ENCODE measurements at regions not wholly inside any gene's neighbourhood (a gene's known extent, or its start where the extent isn't known, plus 50 kb on each side); places are given as distances from the start of the nearest gene placed in this dataset.

- TF ChIP-seq CTCF (IDR thresholded peaks at IDR 0.05; ENCODE audit: insufficient read depth in 1 of 2, low read depth in 1 of 2, low read length in 1 of 2, severe bottlenecking in 1 of 2, unreplicated experiment in 1 of 2), result no peak
- Histone ChIP-seq H3K36me3 (ENCODE audit: control insufficient read depth, insufficient read depth, low read length) (no peaks in the 10 kb centered on the region; the same call in 1 of the 2 replicates), H3K4me1 (peaks cover 25% of the 10 kb centered on the region), H3K9me3 (no peaks in the 10 kb centered on the region), H3K27me3 (replicated peaks; ENCODE audit: control insufficient read depth, insufficient read depth, low read length) (no peaks in the 10 kb centered on the region), H3K4me3 (ENCODE audit: low read depth, low read length) (no peak overlapping the region)
- Mint-ChIP-seq H3K27ac (ENCODE audit: unreplicated experiment) (no peak overlapping the region), H3K36me3 (ENCODE audit: insufficient read depth, unreplicated experiment) (no peaks in the 10 kb centered on the region), H3K4me1 (ENCODE audit: low read depth, unreplicated experiment) (no peaks in the 10 kb centered on the region), H3K27me3 (ENCODE audit: insufficient read depth, unreplicated experiment) (no peaks in the 10 kb centered on the region), H3K4me3 (ENCODE audit: unreplicated experiment) (no peak overlapping the region), H3K9me3 (ENCODE audit: unreplicated experiment) (no peaks in the 10 kb centered on the region)
- ChIA-PET CTCF (no interaction called here), POLR2A (no interaction called here)
- intact Hi-C loops (cut with micrococcal nuclease; ENCODE audit: unreplicated experiment), result no loop called here
- BruUV-seq (replicated peaks), result no TSS peak
- DNase-seq, result no peak
Observed at GRCh38 chr3:22568285-22568684, 634.8 kb upstream of the UBE2E2 start.

GRCh38 chr3:22569570-22569969 is 633.6 kb upstream of the UBE2E2 start:
- no peak for TF ChIP-seq CTCF (IDR thresholded peaks at IDR 0.05; ENCODE audit: insufficient read depth in 1 of 2, low read depth in 1 of 2, low read length in 1 of 2, severe bottlenecking in 1 of 2, unreplicated experiment in 1 of 2)
- Histone ChIP-seq H3K27me3 (replicated peaks; ENCODE audit: control insufficient read depth, insufficient read depth, low read length) (no peaks in the 10 kb centered on the region), H3K4me3 (ENCODE audit: low read depth, low read length) (no peak overlapping the region), H3K9me3 (no peaks in the 10 kb centered on the region), H3K4me1 (peaks cover 25% of the 10 kb centered on the region), H3K36me3 (ENCODE audit: control insufficient read depth, insufficient read depth, low read length) (no peaks in the 10 kb centered on the region; the same call in 1 of the 2 replicates)
- no peak overlapping the region for H3K4me3 Mint-ChIP-seq (ENCODE audit: unreplicated experiment)
- H3K27ac Mint-ChIP-seq (ENCODE audit: unreplicated experiment), result no peak overlapping the region
- H3K4me1 Mint-ChIP-seq (ENCODE audit: low read depth, unreplicated experiment), result no peaks in the 10 kb centered on the region
- intact Hi-C loops (cut with micrococcal nuclease; ENCODE audit: unreplicated experiment), result no loop called here
- peak; percentile 24 to 53 for DNase-seq
- BruUV-seq (replicated peaks), result no TSS peak
- no peaks in the 10 kb centered on the region for H3K9me3 Mint-ChIP-seq (ENCODE audit: unreplicated experiment)
- no peaks in the 10 kb centered on the region for H3K27me3 Mint-ChIP-seq (ENCODE audit: insufficient read depth, unreplicated experiment)
- H3K36me3 Mint-ChIP-seq (ENCODE audit: insufficient read depth, unreplicated experiment), result no peaks in the 10 kb centered on the region
- CTCF ChIA-PET, result interaction anchor here (0.6 kb wide), 1 partner anchor 38 kb away, joined by 4 read pairs; no protein-coding TSS in a partner anchor
- POLR2A ChIA-PET, result no interaction called here

- no peak for TF ChIP-seq CTCF (IDR thresholded peaks at IDR 0.05; ENCODE audit: insufficient read depth in 1 of 2, low read depth in 1 of 2, low read length in 1 of 2, severe bottlenecking in 1 of 2, unreplicated experiment in 1 of 2)
- intact Hi-C loops (cut with micrococcal nuclease; ENCODE audit: unreplicated experiment), result no loop called here
- Mint-ChIP-seq H3K27me3 (ENCODE audit: insufficient read depth, unreplicated experiment) (no peaks in the 10 kb centered on the region), H3K9me3 (ENCODE audit: unreplicated experiment) (no peaks in the 10 kb centered on the region), H3K27ac (ENCODE audit: unreplicated experiment) (no peak overlapping the region), H3K4me1 (ENCODE audit: low read depth, unreplicated experiment) (no peaks in the 10 kb centered on the region), H3K36me3 (ENCODE audit: insufficient read depth, unreplicated experiment) (no peaks in the 10 kb centered on the region), H3K4me3 (ENCODE audit: unreplicated experiment) (no peak overlapping the region)
- Histone ChIP-seq H3K4me1 (peaks cover 7% of the 10 kb centered on the region; the same call in 1 of the 2 replicates), H3K27me3 (replicated peaks; ENCODE audit: control insufficient read depth, insufficient read depth, low read length) (no peaks in the 10 kb centered on the region), H3K9me3 (no peaks in the 10 kb centered on the region), H3K36me3 (ENCODE audit: control insufficient read depth, insufficient read depth, low read length) (no peaks in the 10 kb centered on the region), H3K4me3 (ENCODE audit: low read depth, low read length) (no peak overlapping the region)
- ChIA-PET POLR2A (no interaction called here), CTCF (no interaction called here)
- no peak for DNase-seq
- no TSS peak for BruUV-seq (replicated peaks)
Observed at GRCh38 chr3:22581007-22581406, 622.1 kb upstream of the UBE2E2 start.

Data from Caco-2 (cell line).